H9 (cell line): ENCODE measurements at regions not wholly inside any gene's neighbourhood (a gene's known extent, or its start where the extent isn't known, plus 50 kb on each side); places are given as distances from the start of the nearest gene placed in this dataset.

Experiments used
- DNase-seq: peaks from one replicate; pipeline ENCODE4 v3.0.0-alpha.2; 2017
- H2AFZ ChIP-seq: one replicate; pipeline ENCODE4 v1.6.1; 2013; ENCODE audit warnings: mild to moderate bottlenecking, low read length, control low read depth, moderate library complexity
- H2AK5ac ChIP-seq: 2 replicates; pipeline ENCODE4 v1.6.1; 2013; ENCODE audit warnings: low read length, control low read depth, mixed read lengths; ENCODE audit not compliant: insufficient read length
- H2BK120ac ChIP-seq: one replicate; pipeline ENCODE4 v1.6.1; 2013; ENCODE audit warnings: low read depth, mild to moderate bottlenecking, low read length, control low read depth, inconsistent platforms; ENCODE audit not compliant: poor library complexity, severe bottlenecking
- H2BK12ac ChIP-seq: 2 replicates; pipeline ENCODE4 v1.6.1; 2013; ENCODE audit warnings: low read length, control low read depth, mixed read lengths, low read depth; ENCODE audit not compliant: insufficient read length
- H2BK15ac ChIP-seq: 2 replicates; pipeline ENCODE4 v1.6.1; 2013; ENCODE audit warnings: low read depth, low read length, control low read depth
- H2BK20ac ChIP-seq: one replicate; pipeline ENCODE4 v1.6.1; 2013; ENCODE audit warnings: low read depth, mild to moderate bottlenecking, low read length, control low read depth, inconsistent platforms; ENCODE audit not compliant: poor library complexity, severe bottlenecking
- H2BK5ac ChIP-seq: 2 replicates; pipeline ENCODE4 v1.6.1; 2013; ENCODE audit warnings: low read length, control low read depth, mixed read lengths; ENCODE audit not compliant: insufficient read length
- H3K14ac ChIP-seq: 2 replicates; pipeline ENCODE4 v1.6.1; 2013; ENCODE audit warnings: low read length, control low read depth; ENCODE audit not compliant: insufficient read depth
- H3K18ac ChIP-seq: 2 replicates; pipeline ENCODE4 v1.6.1; 2013; ENCODE audit warnings: low read depth, mild to moderate bottlenecking, mixed read lengths, low read length, control low read depth; ENCODE audit not compliant: insufficient read length
- H3K23ac ChIP-seq: 2 replicates; pipeline ENCODE4 v1.6.1; 2013; ENCODE audit warnings: low read length, control low read depth, mixed read lengths, low read depth; ENCODE audit not compliant: insufficient read length
- H3K23me2 ChIP-seq: 2 replicates; pipeline ENCODE4 v1.6.1; 2013; ENCODE audit warnings: low read depth, mild to moderate bottlenecking, mixed read lengths, low read length, control low read depth; ENCODE audit not compliant: insufficient read length, poor library complexity, severe bottlenecking
- H3K27ac ChIP-seq: 2 replicates; pipeline ENCODE4 v1.5.1; 2013; ENCODE audit warnings: low read length, control low read depth, mixed read lengths, low read depth; ENCODE audit not compliant: insufficient read length
- H3K27me3 ChIP-seq: 2 replicates; pipeline ENCODE4 v1.6.1; 2013; ENCODE audit warnings: low read length, control low read depth, inconsistent platforms; ENCODE audit not compliant: insufficient read depth
- H3K4ac ChIP-seq: 2 replicates; pipeline ENCODE4 v1.6.1; 2013; ENCODE audit warnings: low read depth, mild to moderate bottlenecking, control low read depth, inconsistent platforms, low read length, moderate library complexity
- H3K4me1 ChIP-seq: 2 replicates; pipeline ENCODE4 v1.6.1; 2013; ENCODE audit warnings: low read length, control low read depth, inconsistent platforms; ENCODE audit not compliant: insufficient read depth
- H3K4me2 ChIP-seq: 2 replicates; pipeline ENCODE4 v1.6.1; 2013; ENCODE audit warnings: low read length, control low read depth, mixed read lengths; ENCODE audit not compliant: insufficient read length, insufficient read depth
- H3K56ac ChIP-seq: 2 replicates; pipeline ENCODE4 v1.6.1; 2013; ENCODE audit warnings: low read depth, mild to moderate bottlenecking, mixed read lengths, low read length, control low read depth; ENCODE audit not compliant: insufficient read length
- H3K79me1 ChIP-seq: 2 replicates; pipeline ENCODE4 v1.6.1; 2013; ENCODE audit warnings: low read depth, mild to moderate bottlenecking, moderate library complexity, low read length, control low read depth, inconsistent platforms; ENCODE audit not compliant: insufficient read depth, poor library complexity, severe bottlenecking
- H3K79me2 ChIP-seq: 2 replicates; pipeline ENCODE4 v1.6.1; 2013; ENCODE audit warnings: low read length, control low read depth, inconsistent platforms; ENCODE audit not compliant: insufficient read depth
- H3K9ac ChIP-seq: 2 replicates; pipeline ENCODE4 v1.6.1; 2013; ENCODE audit warnings: low read length, control low read depth, mixed read lengths; ENCODE audit not compliant: insufficient read length; ENCODE audit errors: extremely low read depth
- H3K9me3 ChIP-seq: one replicate; pipeline ENCODE4 v1.6.1; 2013; ENCODE audit warnings: low read depth, low read length, inconsistent platforms; ENCODE audit not compliant: control insufficient read depth
- H3T11ph ChIP-seq: one replicate; pipeline ENCODE4 v1.6.1; 2013; ENCODE audit warnings: mild to moderate bottlenecking, low read length, control low read depth, inconsistent platforms
- H4K20me1 ChIP-seq: one replicate; pipeline ENCODE4 v1.6.1; 2013; ENCODE audit not compliant: control insufficient read depth, insufficient read length, insufficient read depth
- H4K5ac ChIP-seq: 2 replicates; pipeline ENCODE4 v1.6.1; 2013; ENCODE audit warnings: low read depth, mild to moderate bottlenecking, mixed read lengths, low read length, control low read depth; ENCODE audit not compliant: insufficient read length
- H4K8ac ChIP-seq: replicated peaks from 2 replicates; pipeline ENCODE4 v1.6.1; 2013; ENCODE audit warnings: low read length, control low read depth, mixed read lengths, low read depth; ENCODE audit not compliant: insufficient read length
- H4K91ac ChIP-seq: 2 replicates; pipeline ENCODE4 v1.6.1; 2013; ENCODE audit warnings: low read depth, mild to moderate bottlenecking, moderate library complexity, mixed read lengths, low read length, control low read depth; ENCODE audit not compliant: insufficient read length
- H3K27ac Mint-ChIP-seq, 3 experiments: 2 replicates in 2 of 3; 3 replicates in 1 of 3; pipeline ENCODE4 v1.8.0; 2020 to 2021; ENCODE audit warnings: mixed read lengths in 3 of 3, mild to moderate bottlenecking in 1 of 3, moderate library complexity in 1 of 3
- H3K27me3 Mint-ChIP-seq: 2 replicates; pipeline ENCODE4 v1.8.0; 2021; ENCODE audit warnings: low read depth, mild to moderate bottlenecking, moderate library complexity, mixed read lengths
- H3K36me3 Mint-ChIP-seq, 3 experiments: 2 replicates in 2 of 3; 3 replicates in 1 of 3; pipeline ENCODE4 v1.8.0; 2020 to 2021; ENCODE audit warnings: low read depth in 3 of 3, mixed read lengths in 3 of 3; ENCODE audit not compliant: insufficient read depth in 1 of 3
- H3K4me1 Mint-ChIP-seq, 2 experiments: 2 replicates each; pipeline ENCODE4 v1.8.0; 2020; ENCODE audit warnings: mixed read lengths in 2 of 2
- H3K4me3 Mint-ChIP-seq, 2 experiments: 2 replicates in 1 of 2; 3 replicates in 1 of 2; pipeline ENCODE4 v1.8.0; 2020 to 2021; ENCODE audit warnings: mild to moderate bottlenecking in 2 of 2, mixed read lengths in 2 of 2, moderate library complexity in 1 of 2
- H3K9me3 Mint-ChIP-seq, 2 experiments: 2 replicates in 1 of 2; 3 replicates in 1 of 2; pipeline ENCODE4 v1.8.0; 2020; ENCODE audit warnings: mild to moderate bottlenecking in 2 of 2, mixed read lengths in 2 of 2, moderate library complexity in 1 of 2
- WGBS: extraction: QIAGEN DNeasy Blood & Tissue Kit; methylation state at CpG from one replicate; pipeline ENCODE4 v1.1.7; 2013; ENCODE audit warnings: missing lambda C conversion rate, low lambda C conversion rate, mixed read lengths; ENCODE audit not compliant: insufficient read length; ENCODE audit errors: extremely low coverage; 5-methylcytosine and 5-hydroxymethylcytosine counted together
- TF ChIP-seq, protein P1 (sequence below): fragments of 200-600 bp; sonication (generic); conservative IDR thresholded peaks from 3 replicates; pipeline ENCODE4 v1.8.0; 2021; ENCODE audit warnings: antibody characterized with exemption, mild to moderate bottlenecking

DNA sequence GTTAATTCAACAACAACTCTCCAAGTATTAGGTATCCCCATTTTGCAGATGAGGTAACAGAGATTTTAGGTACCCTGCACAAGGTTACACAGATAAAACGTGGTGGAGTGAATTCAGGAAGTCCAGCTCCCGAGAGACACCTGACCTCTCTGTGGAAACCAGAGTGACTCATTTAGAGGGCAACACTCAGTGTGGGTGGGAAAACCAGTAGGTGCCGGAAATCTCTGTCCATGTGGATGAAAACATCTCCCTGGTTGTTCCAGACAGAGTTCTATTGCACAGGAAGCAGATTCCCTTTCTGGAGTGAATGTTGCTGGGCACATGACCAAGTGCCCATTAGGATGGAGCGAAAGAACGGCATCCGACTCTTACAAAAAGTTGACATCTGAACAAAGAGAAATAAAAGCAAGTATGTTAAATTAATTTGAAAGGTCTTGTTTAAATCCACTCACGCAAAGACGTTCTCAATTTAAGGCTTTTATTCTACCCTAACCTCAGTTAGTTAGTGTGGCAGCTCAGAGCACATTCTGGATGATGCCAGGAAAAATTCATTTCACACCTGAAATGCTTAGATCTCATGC lies 391.9 kb upstream of the WWC1 start:
- H3K4me2 ChIP-seq: peak overlapping the region; percentile 18
- no peaks in the 10 kb centered on the region; the same call in 1 of the 2 replicates for H3K27me3 Mint-ChIP-seq
- no peak overlapping the region for H3K27ac Mint-ChIP-seq
- H3K14ac ChIP-seq: no peak overlapping the region
- H2BK15ac ChIP-seq: no peak overlapping the region
- no peak overlapping the region for H4K91ac ChIP-seq
- no peaks in the 10 kb centered on the region for H3K79me1 ChIP-seq
- H3K27ac ChIP-seq: no peak overlapping the region
- H2AFZ ChIP-seq: no peak overlapping the region
- TF ChIP-seq, protein P1, sequence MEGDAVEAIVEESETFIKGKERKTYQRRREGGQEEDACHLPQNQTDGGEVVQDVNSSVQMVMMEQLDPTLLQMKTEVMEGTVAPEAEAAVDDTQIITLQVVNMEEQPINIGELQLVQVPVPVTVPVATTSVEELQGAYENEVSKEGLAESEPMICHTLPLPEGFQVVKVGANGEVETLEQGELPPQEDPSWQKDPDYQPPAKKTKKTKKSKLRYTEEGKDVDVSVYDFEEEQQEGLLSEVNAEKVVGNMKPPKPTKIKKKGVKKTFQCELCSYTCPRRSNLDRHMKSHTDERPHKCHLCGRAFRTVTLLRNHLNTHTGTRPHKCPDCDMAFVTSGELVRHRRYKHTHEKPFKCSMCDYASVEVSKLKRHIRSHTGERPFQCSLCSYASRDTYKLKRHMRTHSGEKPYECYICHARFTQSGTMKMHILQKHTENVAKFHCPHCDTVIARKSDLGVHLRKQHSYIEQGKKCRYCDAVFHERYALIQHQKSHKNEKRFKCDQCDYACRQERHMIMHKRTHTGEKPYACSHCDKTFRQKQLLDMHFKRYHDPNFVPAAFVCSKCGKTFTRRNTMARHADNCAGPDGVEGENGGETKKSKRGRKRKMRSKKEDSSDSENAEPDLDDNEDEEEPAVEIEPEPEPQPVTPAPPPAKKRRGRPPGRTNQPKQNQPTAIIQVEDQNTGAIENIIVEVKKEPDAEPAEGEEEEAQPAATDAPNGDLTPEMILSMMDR: no peak
- H3K9me3 ChIP-seq: no peaks in the 10 kb centered on the region
- no peaks in the 10 kb centered on the region for H3K27me3 ChIP-seq
- H2AK5ac ChIP-seq: no peak overlapping the region
- H3K4me1 ChIP-seq: peaks cover 12% of the 10 kb centered on the region
- DNase-seq: no peak
- no peak overlapping the region for H4K8ac ChIP-seq
- no peak overlapping the region for H4K5ac ChIP-seq
- H3K56ac ChIP-seq: no peak overlapping the region
- no peaks in the 10 kb centered on the region for H3K23me2 ChIP-seq
- no peak overlapping the region for H3K4me3 Mint-ChIP-seq
- no peaks in the 10 kb centered on the region for H4K20me1 ChIP-seq
- no peak overlapping the region for H2BK12ac ChIP-seq
- H3K9ac ChIP-seq: no peak overlapping the region
- no peak overlapping the region for H3K18ac ChIP-seq
- H2BK120ac ChIP-seq: no peak overlapping the region
- H3K4me1 Mint-ChIP-seq: peaks cover 55 to 56% of the 10 kb centered on the region in 2 experiments
- no peak overlapping the region for H2BK5ac ChIP-seq
- no peak overlapping the region for H2BK20ac ChIP-seq
- H3K4ac ChIP-seq: no peak overlapping the region
- no peaks in the 10 kb centered on the region for H3K79me2 ChIP-seq
- no CpG with 5 or more reads among the region's 8 CpGs for WGBS
- no peaks in the 10 kb centered on the region for H3K9me3 Mint-ChIP-seq
- H3K36me3 Mint-ChIP-seq: no peaks in the 10 kb centered on the region
- no peak overlapping the region for H3K23ac ChIP-seq
- H3T11ph ChIP-seq: no peak overlapping the region
